PC-3 (cell line): ENCODE measurements at regions not wholly inside any gene's neighbourhood (a gene's known extent, or its start where the extent isn't known, plus 50 kb on each side); places are given as distances from the start of the nearest gene placed in this dataset.

Experiments used
- EZH2phosphoT487 ChIP-seq: fragments of 300-600 bp; sonication (generic); IDR thresholded peaks from 2 replicates; pipeline ENCODE4 v1.6.1; 2018; ENCODE audit warnings: mild to moderate bottlenecking, antibody characterized with exemption, low read length, borderline replicate concordance
- TF ChIP-seq, protein P1 (sequence below): fragments of 300-600 bp; sonication (generic); conservative IDR thresholded peaks from 2 replicates; pipeline ENCODE4 v1.5.1; 2017; ENCODE audit warnings: antibody characterized with exemption, low read depth, mild to moderate bottlenecking, low read length

DNA sequence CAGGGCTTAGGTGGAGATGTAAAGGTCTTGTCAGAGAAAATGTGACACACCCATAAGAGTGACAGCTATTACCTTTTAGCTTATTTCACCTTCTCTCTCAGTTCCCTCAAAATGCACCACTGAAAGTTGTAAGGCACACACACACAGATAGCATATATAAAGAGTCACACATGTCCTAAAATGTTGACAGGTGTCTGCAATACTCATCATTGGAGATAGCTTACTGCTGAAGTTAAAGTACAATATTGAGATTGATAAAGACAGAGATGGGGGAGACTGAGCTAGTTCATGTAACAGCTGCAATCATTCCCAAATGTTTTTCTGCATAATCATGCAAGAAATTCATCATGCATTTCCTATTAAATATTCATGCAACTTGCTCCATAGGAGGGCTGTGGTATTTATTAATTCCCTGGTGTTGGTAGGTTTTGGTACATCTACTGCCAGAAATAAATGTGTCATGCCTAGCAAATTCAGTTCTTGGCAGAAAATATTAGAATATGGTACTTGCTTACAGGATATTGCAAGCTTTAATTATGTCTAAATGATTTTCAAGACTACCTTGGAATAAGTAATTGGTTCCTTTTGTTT is 118.8 kb upstream of the RBMS1 start:
- TF ChIP-seq, protein P1, sequence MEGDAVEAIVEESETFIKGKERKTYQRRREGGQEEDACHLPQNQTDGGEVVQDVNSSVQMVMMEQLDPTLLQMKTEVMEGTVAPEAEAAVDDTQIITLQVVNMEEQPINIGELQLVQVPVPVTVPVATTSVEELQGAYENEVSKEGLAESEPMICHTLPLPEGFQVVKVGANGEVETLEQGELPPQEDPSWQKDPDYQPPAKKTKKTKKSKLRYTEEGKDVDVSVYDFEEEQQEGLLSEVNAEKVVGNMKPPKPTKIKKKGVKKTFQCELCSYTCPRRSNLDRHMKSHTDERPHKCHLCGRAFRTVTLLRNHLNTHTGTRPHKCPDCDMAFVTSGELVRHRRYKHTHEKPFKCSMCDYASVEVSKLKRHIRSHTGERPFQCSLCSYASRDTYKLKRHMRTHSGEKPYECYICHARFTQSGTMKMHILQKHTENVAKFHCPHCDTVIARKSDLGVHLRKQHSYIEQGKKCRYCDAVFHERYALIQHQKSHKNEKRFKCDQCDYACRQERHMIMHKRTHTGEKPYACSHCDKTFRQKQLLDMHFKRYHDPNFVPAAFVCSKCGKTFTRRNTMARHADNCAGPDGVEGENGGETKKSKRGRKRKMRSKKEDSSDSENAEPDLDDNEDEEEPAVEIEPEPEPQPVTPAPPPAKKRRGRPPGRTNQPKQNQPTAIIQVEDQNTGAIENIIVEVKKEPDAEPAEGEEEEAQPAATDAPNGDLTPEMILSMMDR: no peak
- TF ChIP-seq EZH2phosphoT487: no peak
